Myocyte (in vitro differentiated cells): ENCODE measurements at regions not wholly inside any gene's neighbourhood (a gene's known extent, or its start where the extent isn't known, plus 50 kb on each side); places are given as distances from the start of the nearest gene placed in this dataset.
"Not testable (repeated sequence)": the region's sequence is repeated elsewhere in the genome, so short reads cannot be mapped to it uniquely, and the experiment has no call there.

Experiments used
- DNase-seq: peaks from one replicate; pipeline ENCODE4 v3.0.0-alpha.2; 2012; ENCODE audit warnings: low read depth

DNA sequence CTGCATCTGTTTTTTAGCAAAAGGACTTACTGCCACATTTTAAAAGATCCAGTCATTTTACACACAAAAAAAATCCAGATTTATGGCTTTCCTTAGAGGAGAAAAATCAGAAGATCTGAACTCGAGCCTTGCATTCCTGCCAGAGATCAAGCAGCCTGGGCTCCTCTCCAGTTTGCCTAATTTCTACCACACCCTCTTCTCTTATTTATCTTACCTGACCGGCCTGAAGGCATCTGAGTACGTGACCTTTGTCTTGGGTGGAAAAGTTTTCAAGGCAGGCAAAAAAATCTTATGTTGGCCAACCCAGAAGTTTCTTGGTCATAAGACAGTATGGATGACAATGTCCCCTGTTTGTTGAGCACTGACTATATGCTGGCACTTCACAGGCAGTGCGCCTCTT lies 60.3 kb downstream of the CHRD start:
- DNase-seq: no peak

GRCh38 chr3:184441202-184441900 lies 61.5 kb downstream of the CHRD start:
- DNase-seq: no peak

GRCh38 chr3:184443364-184443763 lies 63.5 kb downstream of the CHRD start:
- no peak for DNase-seq

DNA sequence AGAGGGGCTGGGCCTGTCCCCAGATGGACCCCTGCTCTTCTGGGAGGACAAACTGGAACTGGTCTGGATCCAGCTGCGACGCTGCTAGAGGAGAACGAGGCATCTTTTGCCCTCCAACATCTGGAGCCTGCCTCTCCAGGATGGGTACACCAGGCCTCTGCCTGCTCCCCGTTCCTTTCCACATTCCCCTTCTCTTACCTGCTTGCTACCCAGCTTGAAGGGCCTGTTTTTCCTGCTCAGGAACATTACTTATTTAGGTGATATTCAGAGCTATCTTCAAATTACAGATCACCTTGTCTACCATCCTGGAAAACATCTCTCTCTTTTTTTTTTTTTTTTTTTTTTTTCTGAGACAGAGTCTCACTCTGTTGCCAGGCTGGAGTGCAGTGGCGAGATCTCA lies 64.0 kb downstream of the CHRD start:
- DNase-seq: no peak

GRCh38 chr3:184448321-184449160 lies 68.7 kb downstream of the CHRD start:
- DNase-seq: no peak

DNA sequence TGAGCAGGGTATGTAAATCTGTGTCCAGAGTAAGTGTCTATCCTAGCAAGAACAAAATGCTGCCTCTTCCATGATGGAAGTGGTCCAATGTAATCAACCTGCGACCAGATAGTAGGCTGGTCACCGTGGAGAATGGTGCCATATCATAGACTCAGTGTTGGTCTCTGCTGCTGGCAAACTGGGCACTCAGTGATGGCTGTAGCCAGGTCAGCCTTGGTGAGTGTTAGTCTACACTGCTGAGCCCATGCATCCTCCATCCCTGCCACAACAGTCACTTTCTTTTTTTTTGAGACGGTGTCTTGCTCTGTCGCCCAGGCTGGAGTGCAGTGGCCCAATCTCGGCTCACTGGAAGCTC lies 69.3 kb downstream of the CHRD start:
- no peak for DNase-seq

GRCh38 chr3:184450547-184450946 lies 70.7 kb downstream of the CHRD start:
- no peak for DNase-seq

DNA sequence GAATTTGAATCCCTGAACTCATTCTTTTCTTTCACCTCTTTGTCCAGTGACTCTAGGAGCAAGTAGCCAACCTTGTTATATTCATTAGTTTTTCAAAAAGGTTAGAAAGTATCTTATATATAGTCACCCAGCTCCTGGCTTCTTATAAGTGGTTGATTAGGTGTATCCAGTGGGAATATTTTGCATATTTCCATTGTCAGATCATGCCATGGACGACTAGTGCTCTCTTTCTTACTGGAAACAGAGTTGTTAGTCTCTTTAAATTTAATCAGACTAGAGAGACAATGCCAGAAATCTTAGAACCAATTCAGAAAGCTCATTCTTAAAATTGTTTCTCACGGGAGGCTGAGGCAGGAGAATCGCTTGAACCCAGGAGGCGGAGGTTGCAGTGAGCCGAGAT lies 73.4 kb downstream of the CHRD start:
- DNase-seq: no peak

DNA sequence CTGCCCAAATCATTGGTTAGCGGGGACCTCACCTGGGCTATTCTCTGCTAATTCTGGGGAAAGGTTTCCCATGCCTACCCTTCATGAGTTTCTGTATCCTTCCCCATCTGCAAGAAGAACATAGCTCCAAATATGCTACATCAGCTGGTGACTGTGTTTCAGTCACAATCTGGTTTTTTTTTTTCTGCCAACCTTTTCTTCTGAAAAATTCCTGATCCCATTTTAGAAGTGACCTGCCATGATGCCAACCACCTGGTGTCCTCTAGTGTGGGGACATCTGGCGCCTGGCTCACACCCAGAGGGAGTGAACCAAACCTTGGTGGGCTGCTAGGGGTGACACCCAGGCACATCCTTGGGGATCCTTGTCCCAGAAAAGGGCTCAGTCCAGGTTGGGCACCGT lies 76.1 kb downstream of the CHRD start:
- no peak for DNase-seq

- DNase-seq: no peak
Observed at GRCh38 chr3:184456476-184456875, 76.6 kb downstream of the CHRD start.

- no peak for DNase-seq
Observed at GRCh38 chr3:184457329-184457728, 77.5 kb downstream of the CHRD start.

GRCh38 chr3:184457784-184458377 lies 78.0 kb downstream of the CHRD start:
- DNase-seq: not testable (repeated sequence)

DNA sequence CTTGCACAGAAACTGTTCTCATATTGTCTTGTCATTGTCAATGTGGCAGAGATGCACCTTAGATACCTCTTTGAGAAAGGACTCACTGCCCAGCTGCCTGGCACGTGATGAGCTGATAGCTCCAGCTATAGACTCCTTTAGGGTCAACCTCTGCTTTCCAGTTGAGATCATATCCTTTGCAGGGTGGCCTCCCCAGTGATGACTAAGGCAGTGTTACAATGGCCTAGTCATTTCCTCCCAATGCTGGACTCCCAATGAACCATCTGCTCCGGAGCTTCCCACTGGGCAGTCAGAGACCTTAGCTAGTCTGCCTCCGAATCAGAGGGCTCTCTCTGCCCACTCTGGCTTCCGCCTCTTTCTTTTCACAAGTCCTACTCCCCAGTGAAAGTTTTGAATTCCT lies 79.5 kb downstream of the CHRD start:
- DNase-seq: no peak

DNA sequence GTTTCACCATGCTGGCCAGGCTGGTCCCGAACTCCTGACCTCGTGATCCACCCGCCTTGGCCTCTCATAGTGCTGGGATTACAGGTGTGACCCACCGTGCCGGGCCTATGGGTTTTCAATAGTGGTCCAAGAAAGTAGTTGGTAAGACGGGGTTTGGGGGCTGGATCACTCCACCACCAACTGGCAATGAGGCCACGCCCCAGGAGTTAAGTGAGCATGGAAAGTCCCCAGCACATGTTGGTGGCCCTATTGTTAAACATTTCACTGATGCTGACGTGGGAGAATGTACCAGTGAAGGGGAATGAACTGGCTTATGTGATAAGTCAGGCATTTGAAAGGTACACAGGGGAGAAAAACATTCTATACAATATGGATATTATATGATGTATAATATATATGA lies 80.4 kb downstream of the CHRD start:
- DNase-seq: no peak

DNA sequence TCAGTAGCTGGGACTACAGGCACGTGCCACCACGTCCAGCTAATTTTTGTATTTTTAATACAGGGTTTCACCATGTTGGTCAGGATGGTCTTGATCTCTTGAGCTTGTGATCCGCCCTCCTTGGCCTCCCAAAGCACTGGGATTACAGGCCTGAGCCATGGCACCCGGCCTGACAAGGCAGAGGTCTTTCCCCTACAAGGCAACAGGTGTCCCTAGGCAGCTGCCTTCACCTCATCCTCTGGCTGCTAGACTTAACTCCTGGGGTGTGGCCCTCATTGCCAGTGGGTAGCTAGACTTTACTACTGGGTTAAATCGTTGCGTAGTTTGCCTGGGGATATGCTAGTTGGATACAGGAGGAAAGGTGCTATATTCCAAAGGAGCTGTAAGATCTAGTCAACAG lies 81.4 kb downstream of the CHRD start:
- DNase-seq: no peak

DNA sequence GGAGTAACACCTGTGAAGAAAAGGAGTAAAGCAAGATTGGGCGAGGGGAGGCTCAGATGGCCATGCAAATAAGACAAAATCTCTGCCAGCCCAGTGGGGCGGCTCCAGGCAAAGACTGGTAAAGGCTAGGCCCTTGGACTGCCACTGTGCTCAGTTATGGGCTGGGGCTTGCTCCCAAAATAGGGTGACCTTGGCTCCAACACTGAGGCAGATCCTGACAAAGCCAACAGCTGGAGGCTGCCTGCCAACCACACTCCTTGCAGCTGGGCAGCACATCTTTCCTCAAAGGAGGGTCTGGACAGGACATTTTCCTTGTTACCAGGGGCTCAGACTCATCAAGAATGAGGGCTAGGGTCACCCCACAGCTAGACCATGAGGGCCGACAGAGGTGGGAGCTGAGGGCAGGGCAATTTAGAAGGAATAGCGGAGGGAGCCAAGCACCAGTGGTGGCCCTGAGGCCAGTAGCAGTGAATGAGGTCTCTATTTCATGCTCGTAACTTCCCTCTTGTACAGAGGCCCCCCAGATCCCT lies 86.1 kb downstream of the CHRD start:
- DNase-seq: no peak

DNA sequence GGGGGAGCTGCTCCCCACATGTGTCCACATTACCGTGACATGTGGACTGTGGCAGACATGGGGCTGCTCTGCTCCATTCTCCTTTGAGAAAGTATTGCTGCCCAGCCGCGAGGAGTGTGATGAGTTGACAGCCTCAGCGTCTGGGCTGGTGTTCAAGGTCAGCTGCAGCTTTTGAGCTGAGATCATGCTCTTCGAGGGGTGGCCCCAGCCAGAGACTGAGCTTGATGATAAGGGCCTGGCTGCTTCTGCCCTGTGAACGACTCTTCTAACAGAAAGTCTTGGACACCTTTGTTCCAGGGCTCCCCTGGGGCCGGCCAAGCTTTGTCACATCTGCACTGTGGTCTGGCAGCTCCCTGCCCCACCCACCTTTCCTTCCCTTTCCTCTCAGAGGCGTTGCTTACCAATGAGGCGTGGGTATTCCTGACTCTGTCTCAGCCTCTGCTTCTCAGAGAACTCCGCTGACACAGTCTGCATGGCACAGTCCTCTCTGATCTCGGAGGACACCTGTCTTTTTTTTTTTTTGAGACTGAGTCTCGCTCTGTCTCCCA lies 86.6 kb downstream of the CHRD start:
- DNase-seq: no peak

DNA sequence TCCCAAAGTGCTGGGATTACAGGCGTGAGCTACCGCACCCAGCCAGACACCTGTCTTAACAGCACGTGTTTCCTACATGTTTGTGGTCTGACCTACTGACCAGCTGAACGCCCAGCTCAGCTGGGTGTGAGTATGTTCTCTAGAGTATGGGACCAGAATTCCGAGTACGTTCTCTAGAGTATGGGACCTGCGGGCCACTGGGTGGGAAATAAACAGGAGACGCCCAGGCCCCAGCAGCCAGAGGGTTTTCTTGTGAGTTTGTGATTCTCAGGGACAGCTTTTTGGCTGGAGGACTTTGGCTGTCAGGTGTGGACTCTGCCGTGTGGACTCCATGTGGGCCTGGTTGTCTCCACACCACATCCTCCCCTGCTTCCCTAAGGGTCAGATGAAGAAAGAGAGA lies 87.3 kb downstream of the CHRD start:
- DNase-seq: peak; percentile 56

DNA sequence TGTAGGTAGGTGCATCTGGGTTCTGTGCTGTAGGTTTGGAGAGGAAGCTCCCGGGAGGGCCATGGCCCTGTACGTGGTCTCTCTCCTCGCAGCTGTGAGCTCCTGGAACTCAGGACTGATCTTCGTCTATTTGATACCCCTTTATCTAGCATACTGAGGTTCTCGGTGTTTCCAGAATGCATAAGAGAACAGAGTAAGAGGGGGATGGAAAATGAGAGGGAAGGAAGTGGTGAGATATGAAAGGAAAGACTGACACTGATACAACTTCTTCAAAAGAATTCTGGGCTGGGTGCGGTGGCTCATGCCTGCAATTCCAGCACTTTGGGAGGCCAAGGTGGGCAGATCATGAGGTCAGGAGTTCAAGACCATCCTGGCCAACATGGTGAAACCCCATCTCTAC lies 90.7 kb downstream of the CHRD start:
- DNase-seq: no peak

DNA sequence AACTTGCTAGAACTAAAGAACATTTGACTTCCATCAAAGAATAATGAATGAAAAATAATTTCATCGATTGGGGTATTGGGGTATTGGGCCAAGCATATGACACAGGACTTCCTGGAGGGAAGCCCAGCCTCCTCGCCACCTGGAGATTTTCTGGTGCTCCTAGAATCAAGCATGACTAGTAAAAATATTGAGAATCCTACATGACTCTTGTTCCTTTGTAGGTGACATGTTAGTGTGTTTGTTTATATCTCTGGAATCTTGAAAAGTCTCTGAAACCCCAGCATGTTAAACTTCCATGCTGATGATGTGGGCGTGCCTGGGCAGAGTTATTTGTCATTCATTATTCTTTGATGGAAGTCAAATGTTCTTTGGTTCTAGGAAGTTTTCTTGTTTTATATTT lies 90.1 kb upstream of the EPHB3 start:
- DNase-seq: no peak

GRCh38 chr3:184472723-184473428 lies 88.7 kb upstream of the EPHB3 start:
- DNase-seq: no peak
